HL-60/S4 treated with retinoic acid at 250 ng/mL for 4 days and 3 days (cell line): ENCODE measurements at regions not wholly inside any gene's neighbourhood (a gene's known extent, or its start where the extent isn't known, plus 50 kb on each side); places are given as distances from the start of the nearest gene placed in this dataset.
"Not testable (repeated sequence)": the region's sequence is repeated elsewhere in the genome, so short reads cannot be mapped to it uniquely, and the experiment has no call there.

Experiments used
- in situ Hi-C: fragments of 300-500 bp; cut with MboI; formaldehyde crosslinking; loops from 2 replicates; pipeline ENCODE4 v1.7.0; 2022; ENCODE audit warnings: low sequenced_read_pairs

DNA sequence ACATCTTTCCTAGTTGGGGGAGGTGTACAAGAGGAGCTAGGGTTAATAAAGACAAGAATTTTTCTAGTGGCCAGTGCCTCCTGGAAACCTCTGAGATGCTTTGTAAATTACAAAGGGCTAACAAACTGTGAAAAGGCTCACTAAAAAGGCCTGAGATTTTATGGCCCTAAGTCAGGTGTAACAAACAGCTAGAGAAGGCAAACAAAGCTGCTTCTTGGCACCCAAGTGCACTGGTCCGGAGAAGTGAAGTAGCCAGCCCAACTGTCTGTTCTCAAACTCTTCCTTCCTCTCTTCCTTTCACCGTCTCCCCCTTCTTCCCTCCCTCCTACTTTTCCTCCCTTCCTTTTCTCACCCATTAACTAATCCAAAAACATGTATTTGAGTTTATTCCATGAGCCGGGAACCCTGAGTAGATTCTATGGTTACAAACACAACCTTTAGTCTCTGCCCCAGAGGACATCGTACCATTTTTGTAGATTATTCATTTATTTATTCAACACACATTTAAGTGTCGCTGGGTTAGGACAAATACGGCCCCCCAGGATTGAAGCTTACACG, 143.4 kb upstream of the PCGF5 start:
- in situ Hi-C loops: no loop called here

DNA sequence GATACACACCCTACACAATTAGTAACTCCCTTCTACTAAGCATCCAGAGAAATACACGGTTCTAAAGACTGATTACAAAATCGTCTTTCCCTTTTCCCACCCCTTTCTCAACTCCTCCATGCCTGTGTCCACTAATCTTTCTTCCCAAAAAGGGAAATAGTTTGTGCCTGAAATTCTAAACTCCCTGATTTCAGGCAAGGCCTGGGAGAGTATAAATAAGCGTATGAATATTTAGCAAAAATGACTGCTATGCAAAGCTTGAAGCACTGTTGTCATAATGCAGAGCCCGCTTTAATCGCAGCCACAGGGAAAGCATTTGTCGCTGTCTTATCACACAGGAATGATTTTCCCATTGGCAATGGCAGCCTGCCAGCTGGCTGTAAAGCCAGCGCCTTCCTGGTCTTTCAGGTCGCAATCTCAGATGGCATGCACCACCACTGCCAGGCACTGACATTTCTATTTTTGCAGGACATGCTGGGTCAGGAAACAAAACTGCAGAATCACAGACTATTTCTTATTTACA, 142.9 kb upstream of the PCGF5 start:
- in situ Hi-C loops: no loop called here

DNA sequence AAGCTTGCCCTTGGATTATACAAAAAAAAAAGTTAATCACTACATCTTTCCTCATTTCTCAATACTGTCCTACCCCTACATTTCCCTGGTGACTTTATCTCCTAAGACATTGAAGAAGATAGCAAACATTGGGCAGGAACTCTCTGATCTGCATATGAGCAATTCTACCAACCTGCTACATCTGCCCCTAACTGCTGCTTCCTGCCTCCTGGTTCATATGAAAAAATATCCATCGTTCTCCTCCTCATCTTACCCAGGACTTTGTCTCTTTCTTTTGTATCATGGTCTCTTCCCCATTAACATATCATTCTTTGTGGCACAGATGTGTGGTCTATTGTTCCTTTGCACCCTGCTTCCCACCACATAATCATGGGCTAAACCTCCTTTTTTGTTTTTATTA, 139.7 kb upstream of the PCGF5 start:
- in situ Hi-C loops: no loop called here

DNA sequence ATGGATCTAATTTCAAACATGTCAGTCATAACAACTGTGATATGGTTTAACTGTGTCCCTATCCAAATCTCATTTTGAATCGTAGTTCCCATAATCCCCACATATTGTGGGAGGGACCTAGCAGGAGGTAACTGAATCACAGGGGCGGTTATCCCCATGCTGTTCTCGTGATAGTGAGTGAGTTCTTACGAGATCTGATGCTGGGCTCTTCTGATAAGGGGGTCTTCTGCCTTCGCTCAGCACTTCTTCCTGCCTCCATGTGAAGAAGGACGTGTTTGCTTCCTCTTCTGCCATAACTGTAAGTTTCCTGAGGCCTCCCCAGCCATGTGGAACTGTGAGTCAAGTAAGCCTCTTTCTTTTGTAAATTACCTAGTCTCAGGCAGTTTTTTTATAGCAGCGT, 138.0 kb upstream of the PCGF5 start:
- in situ Hi-C loops: no loop called here

DNA sequence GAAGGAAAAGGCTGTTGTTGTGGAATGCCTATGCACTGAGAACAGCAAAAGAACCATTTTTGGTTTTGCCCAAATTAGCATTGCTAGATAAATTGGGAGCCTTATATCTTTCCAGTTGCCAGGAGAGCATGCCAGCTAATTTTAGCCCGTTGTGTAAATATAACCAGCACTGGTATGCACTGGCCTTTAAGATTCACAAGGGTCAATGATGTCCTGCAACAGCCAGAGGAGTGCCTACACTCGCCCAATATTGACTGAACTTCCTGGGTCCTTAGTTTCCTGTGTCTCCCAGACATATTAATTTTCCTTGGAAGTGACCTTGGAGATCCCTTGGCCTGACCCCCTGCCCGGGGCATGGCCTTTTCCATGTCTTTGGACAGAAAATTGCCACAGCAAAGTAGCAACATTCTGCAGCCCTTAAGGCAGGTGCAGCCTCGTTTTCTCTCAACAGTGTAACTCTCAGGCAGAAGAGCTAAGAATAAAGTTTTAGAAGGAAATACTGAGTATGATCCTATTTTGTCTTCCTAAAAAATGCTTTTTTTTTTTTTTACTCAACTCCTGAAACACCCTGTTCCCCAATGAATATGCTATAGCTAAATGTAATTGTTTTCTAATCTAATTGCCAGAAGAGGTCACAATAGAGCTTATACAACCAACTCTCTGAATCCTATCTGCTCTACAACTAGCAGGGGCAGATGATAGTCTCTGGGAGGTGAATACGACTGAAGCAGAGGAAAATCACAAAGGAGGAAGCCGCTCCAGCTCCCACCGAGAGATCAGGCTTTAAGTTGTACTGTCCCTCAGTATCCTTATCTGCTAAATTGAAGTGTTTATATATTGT, 131.9 kb upstream of the PCGF5 start:
- in situ Hi-C loops: no loop called here

DNA sequence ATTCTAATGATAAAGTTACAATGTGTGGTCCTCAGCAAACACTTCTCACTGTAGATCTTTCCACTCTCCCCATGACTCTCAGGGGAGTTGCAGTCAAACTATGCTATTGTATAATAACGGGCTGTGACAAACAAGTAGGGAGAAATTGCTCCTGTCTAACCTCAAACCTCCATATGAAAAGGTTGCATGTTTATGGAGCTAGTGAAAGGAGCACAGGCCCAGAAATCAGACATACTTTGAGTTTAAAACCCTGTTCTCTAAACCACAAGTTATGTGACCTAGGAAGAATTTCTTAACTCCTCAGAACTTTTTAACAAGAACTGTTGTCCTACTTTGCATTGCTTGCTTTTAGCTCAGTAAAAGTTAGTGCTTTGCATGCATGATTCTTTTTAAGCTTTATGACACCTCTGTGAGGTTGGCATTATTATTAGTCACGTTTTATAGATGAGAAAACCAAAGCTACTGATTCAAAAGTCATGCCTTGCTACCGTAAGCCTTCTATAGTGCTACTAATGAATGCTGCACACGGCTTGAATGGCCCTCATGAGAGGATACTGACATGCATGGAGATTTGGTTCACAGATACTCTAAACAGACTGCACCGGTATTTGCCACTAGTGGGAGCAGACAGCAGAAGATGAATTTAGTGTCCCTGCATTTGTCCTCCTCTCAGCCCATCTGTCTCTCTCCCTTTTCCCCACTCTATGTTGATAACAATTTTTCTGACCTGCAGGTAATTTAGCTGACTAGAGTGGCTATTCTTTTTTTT, 129.5 kb upstream of the PCGF5 start:
- in situ Hi-C loops: no loop called here

DNA sequence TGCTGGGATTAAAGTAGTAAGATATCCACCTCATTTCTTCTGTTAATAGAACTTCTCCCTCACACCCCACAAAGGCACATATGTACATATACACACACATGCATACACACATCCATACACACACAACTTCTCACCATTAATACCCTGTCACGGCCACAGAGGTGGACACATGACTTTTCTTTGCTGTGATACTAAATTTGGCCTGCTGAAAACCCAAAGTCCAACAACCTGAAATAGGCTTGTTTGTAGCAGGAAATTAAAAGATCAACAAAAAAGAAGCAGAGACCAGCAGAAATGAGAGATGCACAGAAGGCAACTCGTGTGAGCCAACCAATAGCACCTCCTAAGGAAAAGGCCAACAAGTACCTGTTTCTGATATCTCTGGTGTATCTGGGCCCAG, 128.7 kb upstream of the PCGF5 start:
- in situ Hi-C loops: no loop called here

DNA sequence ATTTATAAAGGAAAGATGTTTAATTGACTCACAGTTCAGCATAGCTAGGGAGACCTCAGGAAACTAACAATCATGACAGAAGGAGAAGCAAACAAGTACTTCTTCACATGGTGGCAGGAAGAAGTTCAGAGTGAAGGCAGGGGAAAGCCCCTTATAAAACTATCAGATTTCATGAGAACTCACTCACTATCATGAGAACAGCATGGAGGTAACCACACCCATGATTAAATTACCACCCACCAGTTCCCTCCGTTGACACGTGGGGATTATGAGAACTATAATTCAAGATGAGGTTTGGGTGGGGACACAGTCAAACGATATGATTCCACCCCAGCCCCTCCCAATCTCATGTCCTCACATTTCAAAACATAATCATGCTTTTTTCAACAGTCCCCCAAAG, 124.2 kb upstream of the PCGF5 start:
- in situ Hi-C loops: no loop called here

DNA sequence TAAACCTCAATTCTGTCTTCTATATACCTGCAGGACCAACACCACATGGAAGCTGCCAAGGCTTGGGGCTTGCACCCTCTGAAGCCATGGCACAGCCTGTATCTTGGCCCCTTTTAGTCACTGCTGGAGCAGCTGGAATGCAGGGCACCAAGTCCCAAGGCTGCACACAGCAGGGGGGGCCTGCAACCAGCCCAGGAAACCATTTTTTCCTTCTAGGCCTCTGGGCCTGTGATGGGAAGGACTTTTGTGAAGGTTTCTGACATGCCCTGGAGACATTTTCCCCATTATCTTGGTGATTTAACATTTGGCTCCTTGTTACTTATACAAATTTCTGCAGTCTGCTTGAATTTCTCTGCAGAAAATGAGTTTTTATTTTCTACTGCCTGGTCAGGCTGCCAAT, 123.2 kb upstream of the PCGF5 start:
- in situ Hi-C loops: no loop called here

DNA sequence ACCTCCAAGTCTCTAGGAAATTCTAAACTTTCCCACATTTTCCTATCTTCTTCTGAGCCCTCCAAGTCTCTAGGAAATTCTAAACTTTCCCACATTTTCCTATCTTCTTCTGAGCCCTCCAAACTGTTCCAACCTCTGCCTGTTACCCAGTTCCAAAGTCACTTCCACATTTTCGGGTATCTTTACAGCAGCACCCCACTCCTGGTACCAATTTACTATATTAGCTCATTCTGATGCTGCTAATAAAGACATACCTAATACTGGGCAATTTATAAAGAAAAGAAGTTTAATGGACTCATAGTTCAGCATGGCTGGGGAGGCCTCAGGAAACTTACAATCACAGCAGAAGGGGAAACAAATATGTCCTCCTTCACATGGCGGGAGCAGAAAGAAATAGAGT, 122.4 kb upstream of the PCGF5 start:
- in situ Hi-C loops: not testable (repeated sequence)

DNA sequence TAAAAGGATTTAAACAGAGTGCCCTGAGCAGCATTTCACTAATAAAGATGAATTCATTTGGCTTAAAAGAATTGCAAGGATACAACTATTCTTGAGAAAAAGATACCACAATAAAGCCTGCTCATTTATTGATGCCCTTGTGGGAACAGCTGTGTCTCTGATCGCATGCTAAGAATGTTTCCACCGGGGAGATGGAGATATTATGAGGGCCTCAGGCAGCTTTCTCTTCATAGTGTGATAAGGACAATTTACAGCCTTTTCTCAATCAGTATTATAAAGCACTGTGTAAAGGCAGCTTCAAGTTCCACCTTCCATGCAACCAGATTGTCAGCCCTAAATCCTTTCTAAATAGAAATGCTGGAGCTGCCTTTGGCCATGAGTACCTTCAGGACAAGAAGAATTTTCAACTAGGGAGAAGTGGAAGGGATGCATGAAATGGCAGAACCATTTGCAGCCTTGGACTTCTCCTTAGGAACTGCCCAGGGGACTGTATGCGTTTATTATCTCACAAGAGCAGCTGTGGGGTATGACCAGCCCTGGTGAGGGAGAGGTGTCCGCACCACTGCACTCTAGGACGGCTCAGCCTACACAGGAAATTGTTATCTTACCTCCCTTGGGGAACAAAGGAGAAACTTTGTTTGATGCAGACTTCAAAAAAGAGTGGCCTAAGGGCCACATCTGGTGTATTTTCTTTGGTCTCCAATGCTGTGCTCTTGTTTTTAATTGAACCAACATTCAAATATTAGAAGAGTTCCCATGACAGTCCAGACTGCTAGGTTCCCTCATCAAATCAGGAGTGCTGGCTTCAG, 116.9 kb upstream of the PCGF5 start:
- in situ Hi-C loops: no loop called here

DNA sequence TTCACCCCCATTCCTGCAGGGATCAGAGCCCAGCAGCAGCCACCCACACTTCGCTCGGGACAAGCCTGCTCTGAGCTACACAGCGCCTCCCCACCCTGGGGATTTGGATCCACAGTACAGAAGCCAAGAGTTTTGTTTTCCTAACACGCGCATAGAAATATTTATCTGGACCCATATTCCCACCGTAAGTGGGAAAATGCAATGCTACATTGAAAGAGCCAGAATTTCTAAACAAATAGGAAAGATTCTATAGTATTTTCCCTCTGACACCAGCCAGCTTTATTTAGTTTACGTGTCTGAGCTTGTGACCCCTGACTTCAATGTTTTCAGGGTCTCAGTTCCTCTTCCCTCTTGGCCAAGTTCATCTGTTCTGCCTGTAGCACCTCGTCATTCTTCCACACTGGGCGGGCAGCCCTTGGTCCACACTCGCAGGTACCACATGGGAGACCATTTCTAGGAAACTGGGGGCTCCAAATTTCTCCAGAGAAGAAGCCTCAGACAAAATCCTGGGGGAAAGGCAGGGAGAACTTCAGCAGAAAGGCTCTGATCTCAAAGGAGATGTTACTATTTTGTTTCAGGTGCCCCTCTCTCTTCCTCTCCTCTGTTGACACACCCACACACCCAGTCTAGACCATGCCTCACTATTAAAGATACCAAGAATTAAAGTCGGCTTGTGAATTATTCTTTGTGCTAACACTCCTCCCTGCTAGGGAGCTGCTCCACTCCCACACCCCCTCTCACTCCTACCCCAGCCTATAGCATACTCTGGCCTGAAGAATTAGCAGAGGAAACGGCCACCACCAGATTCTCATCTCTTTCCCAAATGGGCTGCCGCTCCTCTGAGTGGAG, 116.0 kb upstream of the PCGF5 start:
- in situ Hi-C loops: no loop called here

DNA sequence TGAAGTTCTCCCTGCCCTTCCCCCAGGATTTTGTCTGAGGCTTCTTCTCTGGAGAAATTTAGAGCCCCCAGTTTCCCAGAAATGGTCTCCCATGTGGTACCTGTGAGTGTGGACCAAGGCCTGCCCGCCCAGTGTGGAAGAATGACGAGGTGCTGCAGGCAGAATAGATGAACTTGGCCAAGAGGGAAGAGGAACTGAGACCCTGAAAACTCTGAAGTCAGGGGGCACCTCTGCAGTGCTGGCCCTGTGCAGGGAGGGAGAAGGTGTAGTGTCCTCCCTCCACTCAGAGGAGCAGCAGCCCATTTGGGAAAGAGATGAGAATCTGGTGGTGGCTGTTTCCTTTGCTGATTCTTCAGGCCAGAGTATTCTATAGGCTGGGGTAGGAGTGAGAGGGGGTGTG, 115.2 kb upstream of the PCGF5 start:
- in situ Hi-C loops: no loop called here

DNA sequence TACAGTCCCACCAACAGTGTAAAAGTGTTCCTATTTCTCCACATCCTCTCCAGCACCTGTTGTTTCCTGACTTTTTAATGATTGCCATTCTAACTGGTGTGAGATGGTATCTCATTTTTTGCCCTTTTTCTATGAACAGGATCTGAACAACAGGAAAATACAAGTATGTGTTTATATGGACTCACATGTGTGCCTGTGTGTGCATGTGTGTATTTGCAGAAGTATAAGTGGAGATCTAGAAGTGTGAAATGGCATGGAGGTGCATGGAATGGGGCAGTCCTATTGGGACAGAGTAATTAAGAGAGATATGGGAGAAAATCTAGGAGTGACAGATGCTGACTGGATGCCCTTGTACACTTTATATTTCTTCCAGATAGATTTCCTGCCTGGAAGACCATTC, 111.6 kb upstream of the PCGF5 start:
- in situ Hi-C loops: no loop called here

DNA sequence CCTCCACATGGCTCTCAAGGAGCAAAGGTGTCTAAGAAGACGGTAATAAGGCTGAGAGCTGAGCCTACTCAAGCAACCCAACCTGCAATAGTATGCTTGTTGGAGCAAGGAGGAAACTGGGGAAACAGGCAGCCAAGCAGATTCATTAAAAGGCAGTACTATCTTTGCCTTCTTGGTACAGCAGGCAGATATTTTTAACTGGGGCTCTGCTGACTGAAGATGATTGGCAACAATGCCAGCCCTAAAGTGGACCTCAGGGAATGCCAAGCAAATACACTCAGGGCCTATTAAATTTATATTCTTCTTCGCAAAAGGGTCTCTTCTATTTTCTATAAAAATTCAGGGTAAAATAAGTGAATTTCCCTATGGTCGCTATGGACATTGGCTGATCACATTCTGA, 109.4 kb upstream of the PCGF5 start:
- in situ Hi-C loops: no loop called here

DNA sequence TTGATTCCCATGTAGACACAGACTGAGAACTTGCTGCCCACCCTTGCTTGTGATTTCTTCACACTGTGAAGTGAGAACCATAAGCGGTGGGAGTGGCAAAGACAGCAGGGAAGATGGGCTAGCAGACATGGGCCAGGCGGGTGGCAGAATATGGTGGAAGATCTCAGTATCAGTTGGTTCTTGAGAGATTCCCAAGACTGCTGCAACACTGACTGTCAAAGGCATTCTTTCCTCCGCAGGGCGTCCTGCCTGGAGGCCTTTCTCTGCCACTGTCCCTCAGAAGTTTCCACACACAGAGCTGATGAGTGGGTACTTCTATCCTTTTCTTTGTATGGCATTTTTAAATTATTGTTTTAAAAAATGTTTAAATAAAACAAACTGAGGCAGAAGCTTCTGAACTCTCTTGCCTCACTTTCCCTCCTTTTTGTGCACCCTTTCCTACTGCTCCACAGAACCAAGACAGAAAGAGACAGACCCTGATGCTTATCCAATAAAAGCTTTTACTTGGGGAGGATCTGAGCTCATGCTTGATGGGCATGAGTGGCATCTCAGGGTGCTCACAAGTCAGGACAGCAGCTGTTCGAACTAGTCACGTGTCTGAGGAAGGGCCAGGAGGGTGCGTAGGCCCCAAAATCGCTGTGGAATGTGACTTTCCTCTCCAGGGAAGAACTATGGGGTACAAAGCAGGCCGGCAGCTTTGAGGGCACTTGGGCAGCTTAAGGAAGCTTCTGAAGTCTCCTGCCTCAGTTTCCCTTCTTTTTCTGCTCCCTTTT, 104.7 kb upstream of the PCGF5 start:
- in situ Hi-C loops: no loop called here

DNA sequence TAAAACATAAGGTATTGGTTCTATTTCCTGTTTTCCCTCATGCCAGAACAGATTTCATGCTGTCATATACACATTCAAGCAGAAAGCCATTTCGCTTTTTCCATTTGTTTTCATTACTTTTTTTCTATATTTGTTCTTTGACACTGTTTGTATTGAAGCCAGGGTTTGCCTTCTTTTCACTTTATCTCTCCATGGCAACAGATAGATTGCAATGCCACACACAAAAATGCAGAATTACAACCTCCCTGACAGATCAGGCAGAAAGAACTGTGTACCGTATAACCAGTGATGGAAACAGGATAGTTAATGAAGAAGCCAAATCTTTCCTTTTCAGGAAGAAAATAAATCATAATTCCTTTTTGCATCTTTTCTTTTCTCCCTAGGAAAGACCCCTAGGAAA, 103.0 kb upstream of the PCGF5 start:
- in situ Hi-C loops: no loop called here

DNA sequence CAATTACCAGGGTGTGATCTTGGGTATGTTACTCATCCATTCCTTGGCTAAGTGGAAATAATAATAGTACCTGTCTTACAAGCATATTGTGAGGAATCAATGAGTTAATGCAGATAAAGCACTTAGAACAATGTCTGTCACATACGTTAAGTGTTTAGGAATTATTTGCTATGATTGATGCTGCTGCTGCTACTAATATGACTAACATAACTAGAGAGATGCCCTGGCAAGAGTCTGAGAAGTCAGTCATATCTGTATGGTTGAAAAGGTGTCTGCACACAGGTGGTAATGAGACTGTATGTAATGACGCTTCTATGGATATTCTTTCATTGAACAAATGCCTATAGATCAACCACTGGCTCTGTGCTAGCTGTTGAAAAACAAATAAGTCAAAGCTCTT, 100.1 kb upstream of the PCGF5 start:
- in situ Hi-C loops: no loop called here

DNA sequence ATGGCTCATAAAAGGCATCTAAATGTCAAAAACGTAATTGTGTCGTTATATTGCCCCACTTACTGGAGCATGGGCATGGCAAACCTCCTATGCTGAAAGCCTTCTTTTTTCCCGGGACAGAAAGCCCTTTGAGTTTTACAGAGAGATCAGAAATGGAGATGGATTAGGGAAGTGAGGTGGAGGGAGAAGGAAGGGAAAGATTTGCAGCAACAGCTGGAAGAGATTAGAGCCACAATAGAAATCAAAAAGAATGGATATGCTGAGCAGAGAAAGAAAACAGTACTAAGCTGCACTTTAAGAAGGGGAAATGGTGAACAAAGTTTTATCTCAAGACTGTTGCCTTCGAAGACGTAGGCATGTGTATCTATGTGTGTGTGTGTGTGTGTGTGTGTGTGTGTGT, 97.2 kb upstream of the PCGF5 start:
- in situ Hi-C loops: no loop called here
